GM23248 (cell line): ENCODE measurements at regions not wholly inside any gene's neighbourhood (a gene's known extent, or its start where the extent isn't known, plus 50 kb on each side); places are given as distances from the start of the nearest gene placed in this dataset.

Experiments
- EZH2 ChIP-seq: fragments of 200-600 bp; sonication (generic); IDR thresholded peaks from 2 replicates; pipeline ENCODE4 v1.6.1; 2018; ENCODE audit warnings: antibody characterized with exemption, mild to moderate bottlenecking; ENCODE audit not compliant: insufficient read depth, poor library complexity, severe bottlenecking
- EZH2phosphoT487 ChIP-seq: fragments of 200-600 bp; sonication (generic); IDR thresholded peaks from 2 replicates; pipeline ENCODE4 v1.6.1; 2018; ENCODE audit warnings: antibody characterized with exemption, moderate library complexity, mild to moderate bottlenecking, low read depth; ENCODE audit not compliant: insufficient read depth

DNA sequence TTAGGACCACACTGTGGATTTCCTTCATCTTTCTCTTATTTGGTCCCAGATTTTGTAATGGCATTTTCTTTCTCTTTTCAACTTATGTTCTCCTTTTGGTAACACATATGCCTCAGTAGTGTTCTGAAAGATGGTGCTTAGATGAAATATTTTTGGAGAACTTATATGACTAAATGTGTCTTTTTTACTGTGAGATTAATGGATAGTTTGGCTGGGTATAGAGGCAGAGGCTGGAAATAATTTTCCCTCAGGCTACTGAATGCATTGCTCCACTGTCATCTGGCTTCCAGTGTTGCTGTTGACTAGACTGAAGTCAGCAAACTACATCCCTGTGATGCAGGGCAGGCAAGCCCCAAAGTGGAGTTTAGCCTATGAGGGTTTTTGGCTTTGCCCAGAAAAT lies 450.9 kb downstream of the DMAC1 start:
- TF ChIP-seq EZH2 (no peak), EZH2phosphoT487 (no peak)
